Mesothelial cell of epicardium (in vitro differentiated cells): ENCODE measurements at regions not wholly inside any gene's neighbourhood (a gene's known extent, or its start where the extent isn't known, plus 50 kb on each side); places are given as distances from the start of the nearest gene placed in this dataset.

Experiments
- DNase-seq, 2 experiments: peaks; one replicate each; pipeline ENCODE4 v3.0.0; 2021; ENCODE audit warnings: low spot score in 2 of 2; ENCODE audit not compliant: unreplicated experiment in 2 of 2
- H3K27ac Mint-ChIP-seq: 2 replicates; pipeline ENCODE4 v1.8.0; 2021; ENCODE audit warnings: mixed read lengths
- H3K27me3 Mint-ChIP-seq: 2 replicates; pipeline ENCODE4 v1.8.0; 2021; ENCODE audit warnings: low read depth, mixed read lengths
- H3K36me3 Mint-ChIP-seq: 2 replicates; pipeline ENCODE4 v1.8.0; 2021; ENCODE audit warnings: mixed read lengths
- H3K4me1 Mint-ChIP-seq: 2 replicates; pipeline ENCODE4 v1.8.0; 2021; ENCODE audit warnings: mixed read lengths
- H3K4me3 Mint-ChIP-seq: 2 replicates; pipeline ENCODE4 v1.8.0; 2021; ENCODE audit warnings: mild to moderate bottlenecking, moderate library complexity, mixed read lengths
- H3K9me3 Mint-ChIP-seq: 2 replicates; pipeline ENCODE4 v1.8.0; 2021; ENCODE audit warnings: mixed read lengths
- TF ChIP-seq, protein P1 (sequence below): fragments of 200-600 bp; sonication (generic); IDR thresholded peaks from one replicate; pipeline ENCODE4 v1.5.0; 2021; ENCODE audit warnings: antibody characterized with exemption; ENCODE audit not compliant: unreplicated experiment

DNA sequence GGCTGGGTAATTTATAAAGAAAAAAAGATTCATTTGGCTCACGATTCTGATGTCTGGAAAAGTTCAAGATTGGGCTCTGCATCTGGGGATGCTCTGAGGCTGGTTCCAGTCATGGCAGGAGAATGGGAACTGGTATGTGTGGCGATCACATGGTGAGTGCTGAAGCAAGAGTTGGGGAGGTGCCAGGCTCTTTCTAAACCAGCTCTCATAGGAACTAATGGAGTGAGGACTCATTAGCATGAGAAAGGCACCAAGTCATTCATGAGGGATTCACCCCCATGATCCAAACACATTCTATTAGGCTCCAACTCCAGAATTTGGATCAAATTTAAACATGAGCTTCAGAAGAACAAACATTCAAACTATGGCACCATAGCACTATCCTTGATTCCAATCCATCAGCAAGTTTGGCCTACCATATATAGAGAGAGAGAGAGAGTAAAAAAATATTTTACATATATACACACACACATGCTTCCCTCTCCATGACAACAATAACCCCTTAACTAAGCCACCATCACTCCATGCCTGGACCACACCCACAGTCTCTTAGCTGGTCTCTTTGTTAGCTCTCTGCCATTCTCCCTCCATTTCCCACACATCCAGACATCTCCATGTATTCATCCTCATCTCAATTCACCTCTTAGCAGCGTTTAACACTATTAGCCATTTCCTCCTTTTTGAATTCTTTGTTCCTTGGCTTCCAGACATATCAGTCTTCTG is 57.9 kb downstream of the NPY start:
- DNase-seq, result no peak
- Mint-ChIP-seq H3K4me1 (peaks cover 8% of the 10 kb centered on the region), H3K4me3 (no peak overlapping the region), H3K27ac (no peak overlapping the region), H3K27me3 (peaks cover 19% of the 10 kb centered on the region), H3K36me3 (no peaks in the 10 kb centered on the region), H3K9me3 (no peaks in the 10 kb centered on the region)
- TF ChIP-seq, protein P1, sequence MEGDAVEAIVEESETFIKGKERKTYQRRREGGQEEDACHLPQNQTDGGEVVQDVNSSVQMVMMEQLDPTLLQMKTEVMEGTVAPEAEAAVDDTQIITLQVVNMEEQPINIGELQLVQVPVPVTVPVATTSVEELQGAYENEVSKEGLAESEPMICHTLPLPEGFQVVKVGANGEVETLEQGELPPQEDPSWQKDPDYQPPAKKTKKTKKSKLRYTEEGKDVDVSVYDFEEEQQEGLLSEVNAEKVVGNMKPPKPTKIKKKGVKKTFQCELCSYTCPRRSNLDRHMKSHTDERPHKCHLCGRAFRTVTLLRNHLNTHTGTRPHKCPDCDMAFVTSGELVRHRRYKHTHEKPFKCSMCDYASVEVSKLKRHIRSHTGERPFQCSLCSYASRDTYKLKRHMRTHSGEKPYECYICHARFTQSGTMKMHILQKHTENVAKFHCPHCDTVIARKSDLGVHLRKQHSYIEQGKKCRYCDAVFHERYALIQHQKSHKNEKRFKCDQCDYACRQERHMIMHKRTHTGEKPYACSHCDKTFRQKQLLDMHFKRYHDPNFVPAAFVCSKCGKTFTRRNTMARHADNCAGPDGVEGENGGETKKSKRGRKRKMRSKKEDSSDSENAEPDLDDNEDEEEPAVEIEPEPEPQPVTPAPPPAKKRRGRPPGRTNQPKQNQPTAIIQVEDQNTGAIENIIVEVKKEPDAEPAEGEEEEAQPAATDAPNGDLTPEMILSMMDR, result no peak

DNA sequence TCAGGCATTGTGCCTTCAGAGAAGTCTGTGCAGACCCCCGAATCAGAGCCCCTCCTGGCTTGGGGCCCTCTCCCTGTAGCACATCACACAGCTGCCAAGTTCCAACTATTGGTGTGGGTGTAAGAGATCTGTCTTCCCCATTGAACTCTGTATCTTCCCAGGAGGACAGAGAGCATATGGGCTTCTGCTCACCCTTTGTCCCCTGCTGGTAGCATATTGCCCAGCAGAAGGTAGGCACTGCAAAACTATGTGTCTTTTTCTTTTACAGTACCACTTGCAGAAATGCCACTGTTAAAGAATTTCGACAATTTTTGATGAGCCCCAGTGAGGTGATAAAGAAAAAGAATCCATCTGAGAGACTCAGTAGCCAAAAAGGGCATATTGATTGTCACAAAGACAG is 59.6 kb downstream of the NPY start:
- Mint-ChIP-seq H3K4me1 (peaks cover 8% of the 10 kb centered on the region), H3K4me3 (no peak overlapping the region), H3K9me3 (no peaks in the 10 kb centered on the region), H3K27me3 (peaks cover 3% of the 10 kb centered on the region), H3K27ac (no peak overlapping the region), H3K36me3 (no peaks in the 10 kb centered on the region)
- TF ChIP-seq, protein P1, result no peak
- no peak for DNase-seq

DNA sequence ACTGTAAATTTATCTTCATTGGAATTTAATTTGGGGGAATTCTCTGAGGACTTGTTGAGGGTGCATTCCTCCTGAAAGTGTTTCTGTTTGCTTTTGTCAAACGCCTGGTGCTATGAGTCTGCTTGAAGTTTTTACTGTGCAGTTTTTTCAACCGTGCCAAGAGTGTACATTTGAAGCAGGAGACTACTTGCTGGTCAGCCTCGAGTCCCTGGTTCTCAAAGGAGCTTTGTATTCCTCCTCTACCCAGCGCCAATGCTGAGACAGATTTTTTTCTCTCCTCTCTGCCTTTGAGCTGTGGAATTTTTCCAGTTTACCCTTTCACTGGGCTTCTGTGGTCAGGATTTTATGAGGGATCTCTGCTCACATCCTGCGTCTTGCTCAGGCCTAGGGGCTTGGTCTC is 62.1 kb downstream of the NPY start:
- H3K4me3 Mint-ChIP-seq, result no peak overlapping the region

DNA sequence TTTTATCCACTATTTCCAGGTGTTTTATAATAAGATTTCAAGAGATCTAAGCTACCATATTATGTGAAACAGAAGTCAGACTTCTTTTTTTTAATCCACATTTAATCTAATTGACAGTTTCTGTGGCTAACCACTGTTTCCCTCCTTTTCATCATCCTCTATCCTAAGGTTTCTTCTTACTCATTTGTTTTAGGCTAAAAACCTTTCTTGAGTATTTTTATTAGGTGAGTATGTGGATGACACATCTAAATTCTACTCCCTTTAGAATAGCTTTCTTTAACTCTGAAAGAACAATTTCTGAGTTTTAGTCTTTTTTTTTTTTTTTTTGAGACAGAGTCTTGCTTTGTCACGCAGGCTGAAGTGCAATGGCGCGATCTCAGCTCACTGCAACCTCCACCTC is 62.7 kb downstream of the NPY start:
- Mint-ChIP-seq H3K9me3 (no peaks in the 10 kb centered on the region), H3K4me1 (peaks cover 16% of the 10 kb centered on the region), H3K36me3 (no peaks in the 10 kb centered on the region), H3K27me3 (no peaks in the 10 kb centered on the region), H3K27ac (no peak overlapping the region), H3K4me3 (no peak overlapping the region)
- no peak for DNase-seq
- TF ChIP-seq, protein P1, result no peak

More for the DNA sequence above, 62.1 kb downstream of the NPY start:
- Mint-ChIP-seq H3K9me3 (no peaks in the 10 kb centered on the region), H3K4me1 (peaks cover 16% of the 10 kb centered on the region), H3K27ac (peak overlapping the region; percentile 29), H3K36me3 (no peaks in the 10 kb centered on the region), H3K27me3 (no peaks in the 10 kb centered on the region)
- no peak for DNase-seq
- TF ChIP-seq, protein P1, result no peak

DNA sequence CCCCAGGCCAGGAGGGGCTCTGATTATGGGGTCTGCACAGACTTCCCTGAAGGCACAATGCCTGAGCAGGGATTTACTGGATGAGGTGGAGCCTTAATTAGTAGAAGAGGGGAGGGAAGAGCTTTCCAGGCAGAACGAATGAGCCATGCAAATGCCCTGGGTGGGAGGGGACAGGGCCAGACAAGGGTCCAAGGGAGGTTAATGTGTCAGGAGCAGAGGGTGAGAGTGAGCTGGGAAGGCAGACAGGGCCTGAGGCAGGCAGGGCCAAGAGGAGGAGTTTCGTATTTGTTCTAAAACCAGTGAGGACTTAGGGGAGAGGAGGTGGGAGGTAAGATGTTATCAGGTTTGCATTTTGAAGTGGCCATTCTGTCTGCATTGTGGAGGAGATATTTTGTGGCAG is 65.3 kb downstream of the NPY start:
- no peaks in the 10 kb centered on the region for H3K36me3 Mint-ChIP-seq
- H3K4me1 Mint-ChIP-seq, result peaks cover 16% of the 10 kb centered on the region
- H3K27ac Mint-ChIP-seq, result no peak overlapping the region
- TF ChIP-seq, protein P1, result no peak
- H3K4me3 Mint-ChIP-seq, result no peak overlapping the region
- peaks cover 5% of the 10 kb centered on the region for H3K9me3 Mint-ChIP-seq
- no peak for DNase-seq
- no peaks in the 10 kb centered on the region for H3K27me3 Mint-ChIP-seq
